ENCODE measurements at regions not wholly inside any gene's neighbourhood (a gene's known extent, or its start where the extent isn't known, plus 50 kb on each side); places are given as distances from the start of the nearest gene placed in this dataset.

GRCh38 chr22:46084376-46084775, 66.0 kb upstream of the PPARA start:
- Histone ChIP-seq H2AFZ (ENCODE audit: low read depth) (no peak overlapping the region), H4K20me1 (ENCODE audit: insufficient read depth) (no peaks in the 10 kb centered on the region), H3K27ac (no peak overlapping the region)

GRCh38 chr22:46084943-46085827, 65.1 kb upstream of the PPARA start:
- TF ChIP-seq CTCF (conservative IDR thresholded peaks at IDR 0.05; ENCODE audit: low read depth, low read length) = no peak
- H3K27ac ChIP-seq = no peak overlapping the region
- H2AFZ ChIP-seq (ENCODE audit: low read depth) = no peak overlapping the region
- H3K9ac ChIP-seq = no peak overlapping the region
- H3K27me3 ChIP-seq (ENCODE audit: insufficient read depth, low read depth) = no peaks in the 10 kb centered on the region
- H3K79me2 ChIP-seq (ENCODE audit: insufficient read depth, low read depth) = peaks cover 5% of the 10 kb centered on the region; the same call in 1 of the 2 replicates
- H4K20me1 ChIP-seq (ENCODE audit: insufficient read depth) = no peaks in the 10 kb centered on the region
- H3K4me3 ChIP-seq (IDR thresholded peaks at IDR 0.05; ENCODE audit: insufficient read depth, low read depth, low read length) = no peak overlapping the region
- H3K4me1 ChIP-seq (ENCODE audit: low read depth, poor library complexity, severe bottlenecking) = no peaks in the 10 kb centered on the region
- no peak overlapping the region for H3K4me2 ChIP-seq
- no peaks in the 10 kb centered on the region for H3K36me3 ChIP-seq (ENCODE audit: insufficient read depth)

More at GRCh38 chr22:46084376-46084775, 66.0 kb upstream of the PPARA start:
- Histone ChIP-seq H3K36me3 (ENCODE audit: insufficient read depth) (no peaks in the 10 kb centered on the region), H3K79me2 (ENCODE audit: insufficient read depth, low read depth) (peaks cover 5% of the 10 kb centered on the region; the same call in 1 of the 2 replicates), H3K9ac (no peak overlapping the region), H3K4me1 (ENCODE audit: low read depth, poor library complexity, severe bottlenecking) (no peaks in the 10 kb centered on the region), H3K4me3 (IDR thresholded peaks at IDR 0.05; ENCODE audit: insufficient read depth, low read depth, low read length) (no peak overlapping the region), H3K27me3 (ENCODE audit: insufficient read depth, low read depth) (no peaks in the 10 kb centered on the region), H3K4me2 (no peak overlapping the region)
- TF ChIP-seq CTCF (conservative IDR thresholded peaks at IDR 0.05; ENCODE audit: low read depth, low read length) = no peak

DNA sequence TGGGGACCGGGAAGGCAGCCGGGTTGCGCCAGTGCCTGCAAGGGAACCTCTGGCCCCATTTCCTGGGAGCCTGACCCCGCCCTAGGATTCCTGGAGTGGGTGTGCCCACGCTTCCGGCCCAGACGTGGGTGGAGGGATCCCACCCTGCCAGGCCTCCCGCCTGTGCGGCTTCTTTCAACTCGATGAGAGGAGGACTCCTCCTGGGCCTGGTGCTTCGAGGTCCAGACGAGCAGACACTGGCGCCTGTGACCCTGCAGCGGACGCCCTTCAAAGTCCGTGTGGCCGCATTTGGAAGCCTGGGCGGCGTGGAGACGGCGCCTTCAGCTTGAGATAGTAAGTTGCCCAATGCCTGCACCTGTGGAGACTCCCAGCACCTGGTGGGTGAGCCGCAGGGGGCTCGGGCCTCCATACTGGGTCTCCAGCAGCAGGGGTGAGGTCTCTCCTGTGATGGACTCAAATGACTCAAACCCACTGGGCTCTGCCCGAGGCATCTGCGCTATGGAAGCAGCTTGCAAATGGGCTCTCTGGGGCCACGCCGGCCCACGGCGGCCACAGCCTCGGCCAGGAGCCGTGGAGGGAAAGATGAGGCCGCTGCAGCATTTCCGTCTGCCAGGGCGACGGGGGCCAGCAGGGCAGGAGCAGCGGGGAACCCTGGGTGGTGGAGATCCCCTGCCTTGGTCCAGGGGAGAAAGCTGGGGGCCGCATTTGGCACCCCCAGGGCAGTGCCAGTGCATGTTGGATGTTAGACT, 64.3 kb upstream of the PPARA start:
- Histone ChIP-seq H3K4me1 (ENCODE audit: low read depth, poor library complexity, severe bottlenecking) (no peaks in the 10 kb centered on the region), H3K27ac (no peak overlapping the region), H3K79me2 (ENCODE audit: insufficient read depth, low read depth) (peaks cover 5% of the 10 kb centered on the region; the same call in 1 of the 2 replicates), H3K4me2 (no peak overlapping the region), H3K9ac (no peak overlapping the region), H2AFZ (ENCODE audit: low read depth) (no peak overlapping the region), H3K27me3 (ENCODE audit: insufficient read depth, low read depth) (no peaks in the 10 kb centered on the region), H4K20me1 (ENCODE audit: insufficient read depth) (no peaks in the 10 kb centered on the region), H3K36me3 (ENCODE audit: insufficient read depth) (no peaks in the 10 kb centered on the region), H3K4me3 (IDR thresholded peaks at IDR 0.05; ENCODE audit: insufficient read depth, low read depth, low read length) (no peak overlapping the region)
- TF ChIP-seq CTCF (conservative IDR thresholded peaks at IDR 0.05; ENCODE audit: low read depth, low read length) = no peak

GRCh38 chr22:46086577-46087335, 63.6 kb upstream of the PPARA start:
- Histone ChIP-seq H2AFZ (ENCODE audit: low read depth) (no peak overlapping the region), H3K4me1 (ENCODE audit: low read depth, poor library complexity, severe bottlenecking) (no peaks in the 10 kb centered on the region), H3K27me3 (ENCODE audit: insufficient read depth, low read depth) (no peaks in the 10 kb centered on the region), H3K9ac (no peak overlapping the region), H3K79me2 (ENCODE audit: insufficient read depth, low read depth) (peaks cover 5% of the 10 kb centered on the region; the same call in 1 of the 2 replicates), H3K36me3 (ENCODE audit: insufficient read depth) (no peaks in the 10 kb centered on the region), H3K4me3 (IDR thresholded peaks at IDR 0.05; ENCODE audit: insufficient read depth, low read depth, low read length) (no peak overlapping the region), H3K27ac (no peak overlapping the region), H4K20me1 (ENCODE audit: insufficient read depth) (no peaks in the 10 kb centered on the region), H3K4me2 (no peak overlapping the region)
- TF ChIP-seq CTCF (conservative IDR thresholded peaks at IDR 0.05; ENCODE audit: low read depth, low read length) = no peak

Measured in KMS-11 (cell line).